Neural progenitor cell (in vitro differentiated cells): ENCODE measurements at regions not wholly inside any gene's neighbourhood (a gene's known extent, or its start where the extent isn't known, plus 50 kb on each side); places are given as distances from the start of the nearest gene placed in this dataset.

ENCODE experiments used
- CTCF ChIP-seq: fragments of 200-600 bp; sonication (generic); IDR thresholded peaks from 2 replicates; pipeline ENCODE4 v1.5.1; 2017; ENCODE audit warnings: antibody characterized with exemption, mild to moderate bottlenecking
- EZH2phosphoT487 ChIP-seq: fragments of 200-600 bp; sonication (generic); IDR thresholded peaks from 2 replicates; pipeline ENCODE4 v1.6.1; 2017; ENCODE audit warnings: antibody characterized with exemption

GRCh38 chr10:80737209-80737608 is 199.5 kb downstream of the SH2D4B start:
- TF ChIP-seq CTCF (no peak), EZH2phosphoT487 (no peak)
